HAP-1 (cell line): ENCODE measurements at regions not wholly inside any gene's neighbourhood (a gene's known extent, or its start where the extent isn't known, plus 50 kb on each side); places are given as distances from the start of the nearest gene placed in this dataset.

Source experiments
- DNase-seq, 2 experiments: peaks; one replicate each; pipeline ENCODE4 v3.0.0-alpha.2; 2016 to 2020; ENCODE audit warnings: low spot score in 2 of 2
- H3K27me3 ChIP-seq: fragments of 250-450 bp; sonication (Bioruptor Pico); 2 replicates; pipeline ENCODE4 v1.5.1; 2020; ENCODE audit warnings: low read depth, mild to moderate bottlenecking, moderate library complexity
- H3K36me3 ChIP-seq: fragments of 250-450 bp; sonication (Bioruptor Pico); replicated peaks from 2 replicates; pipeline ENCODE4 v1.5.1; 2020; ENCODE audit warnings: mild to moderate bottlenecking
- H3K4me1 ChIP-seq: fragments of 250-450 bp; sonication (Bioruptor Pico); 2 replicates; pipeline ENCODE4 v1.5.1; 2020; ENCODE audit warnings: mild to moderate bottlenecking
- H3K4me3 ChIP-seq: fragments of 250-450 bp; sonication (Bioruptor Pico); 2 replicates; pipeline ENCODE4 v1.5.1; 2020; ENCODE audit warnings: mild to moderate bottlenecking, moderate library complexity
- H3K9me3 ChIP-seq: fragments of 250-450 bp; sonication (Bioruptor Pico); 2 replicates; pipeline ENCODE4 v1.5.1; 2020; ENCODE audit warnings: mild to moderate bottlenecking, moderate library complexity
- in situ Hi-C: fragments of 300-500 bp; cut with MboI; formaldehyde crosslinking; loops from 3 replicates; pipeline ENCODE4 v1.14.3; 2020; ENCODE audit warnings: low sequenced_read_pairs, inconsistent platforms, mixed read lengths

DNA sequence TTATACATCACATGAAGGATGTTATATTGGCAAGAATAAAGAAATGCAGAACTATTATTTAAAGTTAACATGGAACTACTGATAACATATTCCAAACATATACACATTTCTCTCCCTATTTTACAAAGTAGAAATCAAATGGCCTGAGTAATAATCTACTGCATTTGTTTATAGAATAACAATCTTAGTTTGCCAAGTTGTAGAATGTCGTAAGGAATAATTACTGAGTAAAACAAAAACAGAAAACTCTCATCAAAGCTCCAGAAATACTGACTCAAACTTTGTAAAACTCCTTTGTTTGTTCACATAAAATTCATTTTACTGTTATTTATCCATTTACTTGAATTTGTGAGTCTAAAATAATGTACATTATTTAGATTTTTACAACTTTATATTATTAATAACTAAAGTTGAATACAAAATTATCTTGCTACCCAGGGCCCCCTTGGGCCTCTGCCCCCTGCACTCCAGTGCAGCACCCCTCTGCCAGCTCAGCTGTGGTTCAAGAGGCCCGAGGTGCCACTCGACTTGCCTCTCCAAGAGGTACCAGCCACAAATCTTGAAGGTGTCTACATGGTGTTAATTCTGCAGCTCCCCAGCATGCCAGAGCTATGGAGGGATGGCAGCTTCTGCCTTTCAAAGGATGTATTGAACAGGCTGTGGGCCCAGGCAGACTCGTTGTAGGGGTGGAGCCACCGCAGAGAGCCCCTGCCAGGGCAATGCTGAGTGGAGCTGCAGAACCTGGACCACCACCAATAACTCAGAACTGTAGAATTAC lies 2819.7 kb downstream of the PCDH9 start:
- Histone ChIP-seq H3K4me3 (no peak overlapping the region), H3K9me3 (no peaks in the 10 kb centered on the region), H3K27me3 (no peaks in the 10 kb centered on the region), H3K36me3 (no peaks in the 10 kb centered on the region), H3K4me1 (no peaks in the 10 kb centered on the region)
- DNase-seq = no peak
- in situ Hi-C loops = no loop called here

DNA sequence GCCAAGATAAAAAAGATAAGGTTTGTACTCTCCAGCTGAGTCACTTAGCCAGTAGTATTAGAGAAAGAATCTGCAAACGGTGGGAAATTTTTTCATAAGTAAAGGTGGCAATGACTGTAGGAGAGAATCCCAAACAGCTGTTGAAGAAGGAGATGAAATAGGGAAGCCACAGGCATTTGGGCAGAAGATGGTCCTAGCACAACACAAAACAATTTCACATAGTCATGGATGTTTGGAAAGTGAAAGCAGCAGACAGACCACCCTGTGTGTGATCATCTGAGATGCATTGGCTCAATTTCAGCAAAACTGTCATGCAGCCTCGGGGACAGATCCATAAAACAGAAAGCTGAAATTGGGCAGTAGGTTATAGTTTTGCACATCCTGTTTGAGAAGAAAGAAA lies 2832.4 kb downstream of the PCDH9 start:
- in situ Hi-C loops = no loop called here
- DNase-seq = no peak

DNA sequence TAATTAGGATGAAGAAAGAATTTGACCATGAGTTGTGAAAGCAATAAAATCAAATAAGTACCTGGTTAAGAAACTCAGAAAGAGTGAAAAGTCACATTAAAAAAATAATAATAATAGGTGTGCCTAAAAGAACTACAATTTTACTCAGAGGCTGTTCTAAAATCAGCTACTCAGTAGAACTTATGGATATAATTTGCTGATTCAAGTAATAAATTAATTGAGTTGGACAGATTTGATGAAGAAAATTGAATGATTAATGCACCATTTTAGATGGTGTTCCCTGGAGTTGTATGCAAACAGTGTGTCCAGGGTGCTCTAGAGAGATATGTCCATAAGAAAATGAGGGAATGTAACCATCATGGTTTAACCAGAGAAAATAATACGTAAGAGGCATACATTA lies 2852.5 kb downstream of the PCDH9 start:
- H3K36me3 ChIP-seq = no peaks in the 10 kb centered on the region
- no peaks in the 10 kb centered on the region for H3K4me1 ChIP-seq
- in situ Hi-C loops = no loop called here
- H3K4me3 ChIP-seq = no peak overlapping the region
- no peak for DNase-seq
- H3K9me3 ChIP-seq = no peaks in the 10 kb centered on the region
- H3K27me3 ChIP-seq = no peaks in the 10 kb centered on the region

More for the DNA sequence above, 2832.4 kb downstream of the PCDH9 start:
- no peaks in the 10 kb centered on the region for H3K36me3 ChIP-seq
- H3K4me3 ChIP-seq = no peak overlapping the region
- H3K4me1 ChIP-seq = no peaks in the 10 kb centered on the region
- no peaks in the 10 kb centered on the region for H3K27me3 ChIP-seq
- no peaks in the 10 kb centered on the region for H3K9me3 ChIP-seq

DNA sequence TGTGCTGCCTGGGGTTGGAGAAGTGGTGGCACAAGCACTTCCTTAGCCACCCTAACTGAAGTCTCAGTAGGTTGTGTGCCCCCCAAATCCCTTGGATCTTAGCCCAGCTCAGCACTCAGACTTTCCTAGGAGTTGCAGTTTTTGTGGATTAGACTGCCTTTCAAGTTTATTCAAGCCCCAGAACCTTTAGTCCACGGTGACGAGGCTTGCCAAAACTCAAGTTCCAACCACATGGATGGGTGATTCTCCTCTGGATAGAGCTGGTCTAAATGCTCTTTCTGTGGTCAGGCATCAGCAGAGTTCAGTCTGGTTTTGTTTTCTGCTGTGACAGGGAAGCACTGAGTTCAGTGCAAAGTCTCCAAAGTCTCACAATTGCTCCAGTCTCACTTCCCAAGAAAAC lies 2858.7 kb downstream of the PCDH9 start:
- DNase-seq = no peak
- no peaks in the 10 kb centered on the region for H3K27me3 ChIP-seq
- H3K9me3 ChIP-seq = no peaks in the 10 kb centered on the region
- H3K4me3 ChIP-seq = no peak overlapping the region
- in situ Hi-C loops = no loop called here
- H3K36me3 ChIP-seq = no peaks in the 10 kb centered on the region
- no peaks in the 10 kb centered on the region for H3K4me1 ChIP-seq

DNA sequence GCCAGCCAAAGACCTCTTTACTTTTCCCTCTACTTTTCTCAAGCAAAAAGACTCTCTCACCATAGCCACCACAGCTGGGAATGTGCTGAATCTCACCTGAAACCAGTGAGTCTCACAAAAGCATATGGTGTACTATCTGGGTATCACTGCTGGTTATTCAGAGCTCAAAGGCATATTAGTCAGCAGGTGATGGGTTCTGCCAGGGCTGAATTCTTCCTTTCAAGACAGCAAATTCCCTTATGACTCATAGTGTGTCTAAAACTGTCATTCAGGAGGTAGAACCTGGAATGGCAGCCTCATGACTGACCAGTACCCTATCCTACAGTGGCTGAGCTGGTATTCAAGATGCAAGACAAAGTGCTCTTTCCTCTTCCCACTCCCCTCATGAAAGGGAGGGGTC lies 2859.1 kb downstream of the PCDH9 start:
- no peak for DNase-seq
- H3K27me3 ChIP-seq = no peaks in the 10 kb centered on the region
- in situ Hi-C loops = no loop called here
- no peaks in the 10 kb centered on the region for H3K36me3 ChIP-seq
- no peaks in the 10 kb centered on the region for H3K9me3 ChIP-seq
- no peak overlapping the region for H3K4me3 ChIP-seq
- H3K4me1 ChIP-seq = no peaks in the 10 kb centered on the region

DNA sequence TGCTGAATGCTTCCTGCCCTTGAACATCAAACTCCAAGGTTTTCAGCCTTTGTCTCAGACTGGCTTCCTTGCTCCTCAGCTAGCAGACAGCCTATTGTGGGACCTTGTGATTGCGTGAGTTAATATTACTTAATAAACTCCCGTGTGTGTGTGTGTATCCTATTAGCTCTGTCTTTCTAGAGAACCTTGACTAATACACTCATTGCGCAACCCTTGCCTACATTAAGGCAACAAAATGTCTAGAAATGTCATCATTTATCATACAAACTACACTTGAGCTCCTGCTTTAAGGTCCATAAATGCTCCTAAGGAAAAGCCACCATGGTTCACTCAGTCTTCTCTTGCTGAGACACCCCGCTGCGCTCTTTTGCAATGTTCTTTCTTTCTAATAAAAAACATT lies 2861.0 kb downstream of the PCDH9 start:
- Histone ChIP-seq H3K9me3 (no peaks in the 10 kb centered on the region), H3K36me3 (no peaks in the 10 kb centered on the region), H3K4me1 (no peaks in the 10 kb centered on the region), H3K27me3 (no peaks in the 10 kb centered on the region), H3K4me3 (no peak overlapping the region)
- in situ Hi-C loops = no loop called here
- no peak for DNase-seq

DNA sequence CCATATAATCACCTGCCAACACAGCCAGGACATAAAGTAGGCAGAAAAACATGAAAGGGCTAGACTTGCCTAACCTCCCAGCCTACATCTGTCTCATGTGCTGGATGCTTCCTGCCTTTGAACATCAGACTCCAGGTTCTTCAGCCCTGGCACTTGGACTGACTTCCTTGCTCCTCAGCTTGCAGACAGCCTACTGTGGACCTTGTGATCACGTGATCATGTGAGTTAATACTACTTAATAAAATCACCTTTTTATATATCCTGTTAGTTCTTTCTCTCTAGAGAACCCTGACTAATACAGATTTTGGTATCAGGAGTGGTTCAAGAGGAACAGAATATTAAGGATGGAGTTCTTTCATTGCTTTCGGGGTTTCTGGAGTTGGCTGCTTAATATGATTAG lies 2867.6 kb downstream of the PCDH9 start:
- in situ Hi-C loops = no loop called here
- Histone ChIP-seq H3K9me3 (no peaks in the 10 kb centered on the region), H3K27me3 (no peaks in the 10 kb centered on the region), H3K4me1 (no peaks in the 10 kb centered on the region), H3K36me3 (no peaks in the 10 kb centered on the region), H3K4me3 (no peak overlapping the region)
- DNase-seq = no peak

DNA sequence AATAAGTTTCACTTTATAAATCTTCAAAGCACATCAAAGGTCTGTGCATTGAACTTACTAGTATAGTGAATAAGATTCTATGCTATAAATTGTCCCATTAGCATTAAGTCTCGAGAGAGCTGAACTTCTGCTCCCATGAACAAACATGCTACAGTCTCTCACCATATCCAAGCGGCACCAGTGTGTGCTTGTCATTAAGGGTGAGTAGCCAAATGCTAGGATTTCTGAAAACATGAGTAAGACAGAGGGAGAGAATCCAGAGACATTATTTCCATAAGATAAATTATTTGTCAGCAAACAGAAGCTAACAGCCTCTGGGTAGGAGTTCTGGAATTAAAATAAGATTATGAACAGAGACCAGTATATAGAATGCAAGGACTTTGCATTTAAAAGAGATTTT lies 2882.5 kb downstream of the PCDH9 start:
- Histone ChIP-seq H3K4me3 (no peak overlapping the region), H3K36me3 (no peaks in the 10 kb centered on the region), H3K9me3 (no peaks in the 10 kb centered on the region), H3K4me1 (no peaks in the 10 kb centered on the region), H3K27me3 (no peaks in the 10 kb centered on the region)
- in situ Hi-C loops = no loop called here
- DNase-seq = no peak

DNA sequence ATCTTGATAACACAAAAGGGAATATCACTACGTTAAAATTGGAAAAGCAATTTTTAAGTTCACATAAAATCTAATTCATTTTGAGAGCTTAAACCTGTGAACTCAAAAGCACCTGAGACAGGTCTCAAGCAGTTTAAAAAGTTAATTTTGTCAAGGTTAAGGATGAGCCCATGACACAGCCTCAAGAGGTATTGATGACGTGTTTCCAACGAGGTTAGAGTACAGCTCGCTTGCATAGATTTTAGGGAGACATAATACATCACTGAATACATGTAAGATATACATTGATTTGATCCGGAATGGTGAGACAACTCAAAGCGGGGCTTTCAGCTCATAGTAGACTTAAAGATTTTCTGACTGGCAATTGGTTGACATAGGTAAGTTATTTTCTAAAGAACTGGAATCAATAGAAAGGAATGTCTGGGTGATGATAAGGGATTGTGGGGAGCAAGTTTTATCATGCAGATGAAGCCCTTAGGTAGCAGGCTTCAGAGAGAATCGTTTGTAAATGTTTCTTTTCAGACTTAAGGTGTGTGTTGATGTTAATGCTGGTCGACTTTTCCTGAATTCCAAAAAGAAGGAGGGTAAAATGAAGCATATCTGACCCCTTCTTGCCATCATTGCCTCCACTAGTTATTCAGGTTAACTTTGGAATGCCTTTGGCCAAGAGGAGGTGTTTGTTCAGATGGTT lies 2890.6 kb downstream of the PCDH9 start:
- Histone ChIP-seq H3K27me3 (no peaks in the 10 kb centered on the region), H3K4me3 (no peak overlapping the region), H3K36me3 (no peaks in the 10 kb centered on the region), H3K9me3 (no peaks in the 10 kb centered on the region), H3K4me1 (no peaks in the 10 kb centered on the region)
- in situ Hi-C loops = no loop called here
- no peak for DNase-seq

DNA sequence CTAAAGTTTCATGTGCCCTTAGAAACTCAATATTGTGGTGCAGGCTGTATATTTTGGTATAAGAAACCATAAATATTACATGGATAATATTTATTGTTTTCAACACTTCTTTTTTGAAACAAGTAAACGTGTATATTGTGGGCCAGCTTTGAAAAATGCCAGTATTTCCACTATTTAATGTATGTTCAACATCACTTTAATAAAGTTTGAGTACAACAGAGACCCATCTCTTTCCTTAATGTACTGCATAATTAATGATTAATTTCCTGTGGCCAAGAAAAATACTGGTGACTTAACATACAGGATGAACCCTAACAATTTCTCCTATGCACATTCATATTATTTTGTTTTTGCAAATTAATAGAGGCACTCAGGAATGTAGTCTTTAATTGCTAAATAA lies 2891.5 kb downstream of the PCDH9 start:
- Histone ChIP-seq H3K4me3 (no peak overlapping the region), H3K27me3 (no peaks in the 10 kb centered on the region), H3K36me3 (no peaks in the 10 kb centered on the region), H3K4me1 (no peaks in the 10 kb centered on the region), H3K9me3 (no peaks in the 10 kb centered on the region)
- DNase-seq = no peak
- in situ Hi-C loops = no loop called here

DNA sequence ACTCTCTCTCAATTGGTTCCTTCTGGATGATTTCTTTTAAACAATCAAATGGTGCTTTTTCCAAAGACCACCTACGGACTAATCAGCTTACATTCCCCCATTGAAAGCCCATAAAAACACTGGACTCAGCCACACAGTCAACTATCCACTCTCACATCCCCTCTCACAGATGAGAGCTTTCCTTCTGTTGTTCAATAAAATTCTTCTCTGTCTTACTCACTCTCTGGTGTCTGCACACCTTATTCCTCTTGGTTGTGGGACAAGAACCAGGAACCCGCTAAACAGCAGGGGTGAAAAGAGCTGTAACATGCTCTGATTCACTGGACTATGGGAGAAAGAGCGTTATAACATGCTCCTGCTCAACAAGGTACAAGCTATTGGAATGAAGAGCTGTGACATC lies 2896.2 kb downstream of the PCDH9 start:
- Histone ChIP-seq H3K9me3 (no peaks in the 10 kb centered on the region), H3K4me1 (no peaks in the 10 kb centered on the region), H3K36me3 (no peaks in the 10 kb centered on the region), H3K27me3 (no peaks in the 10 kb centered on the region), H3K4me3 (no peak overlapping the region)
- in situ Hi-C loops = no loop called here
- DNase-seq = no peak

DNA sequence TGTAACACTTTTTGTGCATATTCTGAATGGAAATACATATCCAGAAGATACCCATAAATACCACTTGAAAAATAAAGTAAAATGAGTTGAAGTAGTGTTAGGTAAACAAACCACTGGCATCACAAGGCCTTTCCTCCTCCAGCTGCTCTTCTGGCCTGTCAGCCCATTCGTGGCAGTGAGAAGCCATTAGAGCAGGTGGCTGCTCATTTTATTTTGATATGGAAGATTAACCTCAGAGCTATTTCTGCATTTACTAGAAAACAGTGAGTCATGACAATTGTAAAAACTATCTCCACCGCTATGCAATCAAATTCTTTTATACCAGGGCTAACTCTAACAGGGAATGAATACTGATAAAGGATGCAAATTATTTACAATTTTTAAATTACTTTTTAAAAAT lies 2898.1 kb downstream of the PCDH9 start:
- no peak overlapping the region for H3K4me3 ChIP-seq

DNA sequence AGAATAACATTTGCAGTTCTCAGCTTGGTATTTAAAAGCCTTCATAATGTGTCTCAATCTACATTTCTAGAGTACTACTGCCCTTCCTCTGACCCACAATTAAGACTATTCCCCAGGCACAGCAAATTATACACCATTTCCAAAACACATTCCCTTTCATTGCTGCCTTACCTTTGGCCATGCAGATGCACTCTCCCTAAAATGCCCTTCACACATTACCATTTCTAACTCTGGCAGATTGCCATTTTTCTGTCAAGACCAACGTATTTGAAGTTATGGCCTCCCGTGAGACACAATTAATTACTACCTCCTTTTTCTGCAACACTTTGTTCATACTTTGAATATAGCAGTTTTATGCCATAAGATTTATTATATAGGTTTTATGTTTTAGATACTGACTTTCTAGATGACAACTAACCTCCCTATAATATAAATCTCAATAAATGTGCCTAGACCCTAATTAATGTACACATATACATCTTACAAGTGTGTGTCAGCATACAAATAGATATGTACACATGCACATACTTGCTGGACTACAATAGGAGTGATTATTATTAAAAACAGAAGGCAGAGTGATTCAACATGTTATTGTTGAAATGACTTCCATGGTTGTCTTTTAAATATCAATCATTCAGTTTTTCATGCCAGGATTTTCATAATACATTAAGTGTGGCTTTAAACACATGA lies 2902.5 kb downstream of the PCDH9 start:
- Histone ChIP-seq H3K4me1 (no peaks in the 10 kb centered on the region), H3K36me3 (no peaks in the 10 kb centered on the region), H3K27me3 (no peaks in the 10 kb centered on the region), H3K4me3 (no peak overlapping the region), H3K9me3 (no peaks in the 10 kb centered on the region)
- peak; percentile 6 to 9 for DNase-seq
- in situ Hi-C loops = no loop called here

More for the DNA sequence above, 2898.1 kb downstream of the PCDH9 start:
- Histone ChIP-seq H3K4me1 (no peaks in the 10 kb centered on the region), H3K36me3 (no peaks in the 10 kb centered on the region), H3K9me3 (no peaks in the 10 kb centered on the region), H3K27me3 (no peaks in the 10 kb centered on the region)
- in situ Hi-C loops = no loop called here
- no peak for DNase-seq

DNA sequence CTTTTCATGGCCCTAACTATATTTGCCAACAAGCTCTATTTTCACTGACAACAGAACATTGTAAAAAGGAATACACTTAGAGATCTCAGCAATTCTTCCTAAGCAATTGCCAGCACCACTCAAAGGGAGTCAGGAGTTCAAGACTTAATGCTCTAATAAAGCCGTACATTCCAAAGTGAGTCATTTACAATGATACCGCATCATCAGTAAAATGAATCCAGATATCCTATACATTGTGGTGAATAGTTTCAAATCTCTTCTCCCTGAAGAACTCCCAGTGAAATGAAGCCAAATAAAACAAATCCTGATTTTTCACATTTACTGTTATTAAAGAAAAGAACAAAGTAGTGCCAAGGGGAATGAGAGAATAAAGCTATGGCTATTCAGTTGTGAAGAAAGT lies 2898.7 kb upstream of the PCDH20 start:
- no peaks in the 10 kb centered on the region for H3K27me3 ChIP-seq
- H3K9me3 ChIP-seq = no peaks in the 10 kb centered on the region
- no peaks in the 10 kb centered on the region for H3K4me1 ChIP-seq
- no peak for DNase-seq
- no peak overlapping the region for H3K4me3 ChIP-seq
- in situ Hi-C loops = no loop called here
- H3K36me3 ChIP-seq = no peaks in the 10 kb centered on the region
